ENCODE measurements at regions not wholly inside any gene's neighbourhood (a gene's known extent, or its start where the extent isn't known, plus 50 kb on each side); places are given as distances from the start of the nearest gene placed in this dataset.

- Mint-ChIP-seq H3K36me3 (ENCODE audit: insufficient read depth, unreplicated experiment) (no peaks in the 10 kb centered on the region), H3K9me3 (ENCODE audit: unreplicated experiment) (no peaks in the 10 kb centered on the region), H3K27ac (ENCODE audit: unreplicated experiment) (no peak overlapping the region), H3K4me3 (ENCODE audit: unreplicated experiment) (no peak overlapping the region), H3K4me1 (ENCODE audit: low read depth, unreplicated experiment) (no peaks in the 10 kb centered on the region), H3K27me3 (ENCODE audit: insufficient read depth, unreplicated experiment) (peaks cover 13% of the 10 kb centered on the region)
- TF ChIP-seq CTCF (IDR thresholded peaks at IDR 0.05; ENCODE audit: insufficient read depth in 1 of 2, low read depth in 1 of 2, low read length in 1 of 2, severe bottlenecking in 1 of 2, unreplicated experiment in 1 of 2): no peak
- CTCF ChIA-PET: no interaction called here
- no TSS peak for BruUV-seq (replicated peaks)
- H3K4me1 ChIP-seq: no peaks in the 10 kb centered on the region
- H3K36me3 ChIP-seq (ENCODE audit: control insufficient read depth, insufficient read depth, low read length): no peaks in the 10 kb centered on the region
- POLR2A ChIA-PET: no interaction called here
- DNase-seq: no peak
- H3K4me3 ChIP-seq (ENCODE audit: low read depth, low read length): no peak overlapping the region
- intact Hi-C loops (cut with micrococcal nuclease; ENCODE audit: unreplicated experiment): no loop called here
- H3K27me3 ChIP-seq (replicated peaks; ENCODE audit: control insufficient read depth, insufficient read depth, low read length): no peaks in the 10 kb centered on the region
- no peaks in the 10 kb centered on the region for H3K9me3 ChIP-seq
Measured at GRCh38 chr2:129239141-129239540, 740.3 kb upstream of the RAB6C start.

- Histone ChIP-seq H3K4me1 (no peaks in the 10 kb centered on the region), H3K9me3 (no peaks in the 10 kb centered on the region), H3K36me3 (ENCODE audit: control insufficient read depth, insufficient read depth, low read length) (no peaks in the 10 kb centered on the region), H3K4me3 (ENCODE audit: low read depth, low read length) (no peak overlapping the region), H3K27me3 (replicated peaks; ENCODE audit: control insufficient read depth, insufficient read depth, low read length) (no peaks in the 10 kb centered on the region)
- TF ChIP-seq CTCF (IDR thresholded peaks at IDR 0.05; ENCODE audit: insufficient read depth in 1 of 2, low read depth in 1 of 2, low read length in 1 of 2, severe bottlenecking in 1 of 2, unreplicated experiment in 1 of 2): no peak
- Mint-ChIP-seq H3K9me3 (ENCODE audit: unreplicated experiment) (no peaks in the 10 kb centered on the region), H3K27ac (ENCODE audit: unreplicated experiment) (no peak overlapping the region), H3K4me1 (ENCODE audit: low read depth, unreplicated experiment) (no peaks in the 10 kb centered on the region), H3K27me3 (ENCODE audit: insufficient read depth, unreplicated experiment) (peaks cover 13% of the 10 kb centered on the region), H3K36me3 (ENCODE audit: insufficient read depth, unreplicated experiment) (no peaks in the 10 kb centered on the region), H3K4me3 (ENCODE audit: unreplicated experiment) (no peak overlapping the region)
- no peak for DNase-seq
- POLR2A ChIA-PET: no interaction called here
- intact Hi-C loops (cut with micrococcal nuclease; ENCODE audit: unreplicated experiment): no loop called here
- no TSS peak for BruUV-seq (replicated peaks)
- CTCF ChIA-PET: no interaction called here
Measured at GRCh38 chr2:129240061-129240460, 739.4 kb upstream of the RAB6C start.

DNA sequence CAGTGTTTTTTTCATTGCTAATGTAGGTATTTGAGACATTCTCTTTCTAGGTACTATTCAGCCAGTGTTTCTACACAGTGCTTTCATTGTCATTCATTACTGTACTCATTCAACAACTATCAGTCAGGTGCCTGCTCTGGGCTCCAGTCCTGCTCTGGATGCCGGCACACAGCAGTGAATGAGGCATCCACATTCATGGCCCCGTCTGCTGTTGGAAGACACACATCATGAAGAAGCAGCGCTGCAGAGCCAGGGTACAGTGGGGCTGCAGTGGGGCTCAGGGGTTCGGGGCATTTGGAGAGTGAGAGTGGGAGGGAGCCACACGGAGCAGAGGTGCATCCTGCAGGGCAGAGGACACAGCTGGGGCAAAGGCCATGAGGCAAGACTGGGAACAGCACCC is 737.2 kb upstream of the RAB6C start:
- Histone ChIP-seq H3K4me3 (ENCODE audit: low read depth, low read length) (no peak overlapping the region), H3K27me3 (replicated peaks; ENCODE audit: control insufficient read depth, insufficient read depth, low read length) (no peaks in the 10 kb centered on the region), H3K36me3 (ENCODE audit: control insufficient read depth, insufficient read depth, low read length) (no peaks in the 10 kb centered on the region), H3K4me1 (no peaks in the 10 kb centered on the region), H3K9me3 (no peaks in the 10 kb centered on the region)
- H3K36me3 Mint-ChIP-seq (ENCODE audit: insufficient read depth, unreplicated experiment): no peaks in the 10 kb centered on the region
- H3K4me3 Mint-ChIP-seq (ENCODE audit: unreplicated experiment): no peak overlapping the region
- intact Hi-C loops (cut with micrococcal nuclease; ENCODE audit: unreplicated experiment): no loop called here
- DNase-seq: no peak
- no peaks in the 10 kb centered on the region for H3K9me3 Mint-ChIP-seq (ENCODE audit: unreplicated experiment)
- no peak for TF ChIP-seq CTCF (IDR thresholded peaks at IDR 0.05; ENCODE audit: insufficient read depth in 1 of 2, low read depth in 1 of 2, low read length in 1 of 2, severe bottlenecking in 1 of 2, unreplicated experiment in 1 of 2)
- no peaks in the 10 kb centered on the region for H3K4me1 Mint-ChIP-seq (ENCODE audit: low read depth, unreplicated experiment)
- ChIA-PET CTCF (no interaction called here), POLR2A (no interaction called here)
- peaks cover 14% of the 10 kb centered on the region for H3K27me3 Mint-ChIP-seq (ENCODE audit: insufficient read depth, unreplicated experiment)
- no peak overlapping the region for H3K27ac Mint-ChIP-seq (ENCODE audit: unreplicated experiment)
- BruUV-seq (replicated peaks): no TSS peak

All from Caco-2 (cell line).